CD4-positive, alpha-beta T cell treated with Interleukin-12 subunit alpha and Interleukin-12 subunit beta, for 1 hour (primary cell): ENCODE measurements at regions not wholly inside any gene's neighbourhood (a gene's known extent, or its start where the extent isn't known, plus 50 kb on each side); places are given as distances from the start of the nearest gene placed in this dataset.

ENCODE experiments used
- DNase-seq: peaks from one replicate; pipeline ENCODE4 v3.0.0-alpha.2; 2020

- no peak for DNase-seq
These were observed 100.1 kb downstream of the PDCL3 start for GRCh38 chr2:100662866-100663265.

DNA sequence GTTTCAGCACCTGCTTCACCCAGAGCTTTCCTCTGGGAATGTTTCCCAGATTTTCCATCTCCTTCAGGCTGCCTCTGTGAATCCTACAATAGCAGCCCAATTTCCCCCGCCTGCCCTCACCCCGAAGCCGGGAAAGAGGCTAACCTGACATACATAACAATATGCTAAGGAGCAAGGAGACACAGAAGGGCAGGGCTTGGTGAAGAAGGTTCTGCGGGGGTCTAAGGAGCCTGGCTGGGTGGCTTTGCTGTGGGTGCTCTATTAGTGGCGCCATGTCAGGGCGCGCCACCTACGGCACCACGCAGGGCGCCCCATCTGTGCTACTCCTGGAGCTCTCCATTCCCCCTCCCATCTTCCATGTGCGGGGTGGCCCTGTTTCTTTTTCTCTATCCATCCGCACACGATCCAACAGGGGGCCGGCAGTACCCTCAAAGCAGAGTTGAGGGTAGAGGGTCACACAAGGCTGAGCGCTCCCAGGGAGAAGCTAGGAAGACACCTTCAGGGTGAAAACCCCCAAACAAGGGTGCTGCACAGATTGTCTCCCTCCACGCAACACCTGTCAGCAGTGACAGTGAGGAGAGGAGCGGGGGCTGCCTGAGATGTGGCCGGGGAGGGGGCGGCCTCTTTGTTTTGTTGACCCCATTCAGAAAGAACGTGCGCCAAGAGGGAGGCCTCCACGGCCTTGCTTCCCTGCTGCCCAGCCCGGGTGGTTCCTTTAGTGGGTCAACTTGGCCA, 101.4 kb downstream of the PDCL3 start:
- DNase-seq = no peak

GRCh38 chr2:100664756-100665101, 101.9 kb downstream of the PDCL3 start:
- no peak for DNase-seq

DNA sequence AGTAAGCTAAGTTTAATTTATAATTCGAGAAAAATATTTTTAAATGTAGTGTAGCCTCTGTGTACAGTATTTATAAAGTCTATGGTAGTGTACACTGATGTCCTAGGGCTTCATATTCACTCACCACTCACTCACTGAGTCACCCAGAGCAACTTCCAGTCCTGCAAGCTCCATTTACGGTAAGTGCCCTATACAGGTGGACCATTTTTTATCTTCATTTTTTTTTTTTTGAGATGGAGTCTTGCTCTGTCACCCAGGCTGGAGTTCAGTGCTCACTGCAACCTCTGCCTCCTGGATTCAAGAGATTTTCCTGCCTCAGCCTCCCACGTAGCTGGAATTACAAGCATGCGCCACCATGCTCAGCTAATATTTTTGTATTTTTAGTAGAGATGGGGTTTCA, 104.2 kb downstream of the PDCL3 start:
- no peak for DNase-seq

- no peak for DNase-seq
These were observed 105.0 kb downstream of the PDCL3 start for GRCh38 chr2:100667801-100668200.

DNA sequence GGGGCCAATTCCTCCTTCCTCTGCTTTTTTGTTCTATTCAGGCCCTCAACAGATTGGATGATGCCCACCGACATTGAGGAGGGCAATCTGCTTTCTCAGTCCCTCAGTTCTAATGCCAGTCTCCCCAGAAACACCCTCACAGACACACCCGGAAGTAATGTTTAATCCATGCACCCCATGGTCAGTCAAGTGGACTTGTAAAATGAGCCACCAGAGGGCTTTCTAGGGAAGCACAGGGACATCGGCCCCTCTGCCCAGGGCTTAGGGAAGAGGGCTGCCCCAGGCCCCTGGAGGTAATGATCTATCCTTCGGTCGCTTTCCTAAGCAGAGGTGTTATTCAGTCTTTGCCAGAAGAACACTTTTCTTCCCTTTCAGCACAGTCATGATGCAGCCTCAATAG, 107.4 kb downstream of the PDCL3 start:
- no peak for DNase-seq

GRCh38 chr2:100673115-100673514, 110.3 kb downstream of the PDCL3 start:
- DNase-seq = no peak

GRCh38 chr2:100673691-100674485, 111.1 kb downstream of the PDCL3 start:
- no peak for DNase-seq

DNA sequence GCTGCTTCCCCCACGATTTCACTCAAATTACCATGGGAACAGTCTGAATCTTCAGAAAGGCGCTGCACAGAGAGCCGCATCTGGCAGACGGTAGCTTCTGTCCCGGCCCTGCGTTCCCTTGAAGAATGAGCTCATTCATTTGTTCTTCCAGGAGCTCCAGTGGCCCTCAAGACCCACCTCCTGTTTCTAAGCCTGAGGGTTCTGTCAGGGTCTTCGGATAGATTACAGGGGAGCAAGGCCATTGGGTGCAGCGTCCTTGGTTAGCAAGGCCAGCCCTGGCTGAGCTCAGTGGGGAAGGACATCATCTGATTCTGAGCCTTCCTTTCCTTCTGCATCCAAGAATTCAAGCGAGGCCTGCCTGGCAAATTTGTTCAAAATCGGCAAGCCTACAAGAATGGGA, 111.9 kb downstream of the PDCL3 start:
- DNase-seq = no peak

- DNase-seq = no peak
These were observed 112.6 kb downstream of the PDCL3 start for GRCh38 chr2:100675373-100675772.

DNA sequence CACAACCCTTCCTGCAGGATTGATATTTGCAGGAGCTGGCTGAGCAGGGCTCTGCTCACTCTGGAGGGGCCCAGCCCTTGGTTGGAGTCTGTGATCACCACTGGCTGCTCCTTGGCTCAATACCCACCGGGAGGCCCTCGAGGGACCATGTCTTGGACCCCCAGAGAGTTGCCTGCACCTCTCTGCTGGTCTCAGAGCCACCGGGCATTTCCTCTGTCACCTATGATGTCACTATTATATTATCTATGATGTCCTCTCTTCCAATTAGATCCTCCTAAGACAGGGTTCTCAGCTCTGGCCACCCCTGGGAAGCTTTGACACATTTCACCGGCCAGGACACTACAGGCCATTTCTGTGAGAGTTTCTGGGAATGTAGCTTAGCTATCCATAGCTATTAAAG, 113.1 kb downstream of the PDCL3 start:
- no peak for DNase-seq

GRCh38 chr2:100676346-100676745, 113.6 kb downstream of the PDCL3 start:
- DNase-seq = no peak

GRCh38 chr2:100677611-100678185, 114.9 kb downstream of the PDCL3 start:
- no peak for DNase-seq

GRCh38 chr2:100679211-100679610, 116.4 kb downstream of the PDCL3 start:
- DNase-seq = no peak

- no peak for DNase-seq
These were observed 119.7 kb downstream of the PDCL3 start for GRCh38 chr2:100682536-100682935.

DNA sequence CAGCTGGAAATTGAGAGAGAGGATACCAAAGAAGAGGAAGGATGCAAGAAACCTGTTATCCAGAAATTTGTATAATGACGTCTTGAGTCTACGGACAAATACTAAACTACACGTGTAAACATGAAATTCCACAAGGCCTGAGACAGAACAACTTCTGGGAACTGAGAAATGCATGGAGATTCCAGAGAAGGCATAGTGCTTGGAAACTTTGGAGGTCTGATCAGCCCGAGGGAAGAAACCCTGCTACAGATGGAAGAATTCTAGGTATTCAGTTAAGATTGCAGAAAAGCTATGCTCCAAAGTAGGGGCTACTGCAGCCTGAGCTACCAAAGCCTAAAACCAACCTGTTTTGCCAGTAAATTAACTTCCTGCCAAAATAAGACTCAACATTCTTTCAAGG, 120.4 kb downstream of the PDCL3 start:
- DNase-seq = no peak

- DNase-seq = no peak
These were observed 128.1 kb upstream of the NPAS2 start for GRCh38 chr2:100691846-100692245.

GRCh38 chr2:100692381-100692780, 127.6 kb upstream of the NPAS2 start:
- no peak for DNase-seq

DNA sequence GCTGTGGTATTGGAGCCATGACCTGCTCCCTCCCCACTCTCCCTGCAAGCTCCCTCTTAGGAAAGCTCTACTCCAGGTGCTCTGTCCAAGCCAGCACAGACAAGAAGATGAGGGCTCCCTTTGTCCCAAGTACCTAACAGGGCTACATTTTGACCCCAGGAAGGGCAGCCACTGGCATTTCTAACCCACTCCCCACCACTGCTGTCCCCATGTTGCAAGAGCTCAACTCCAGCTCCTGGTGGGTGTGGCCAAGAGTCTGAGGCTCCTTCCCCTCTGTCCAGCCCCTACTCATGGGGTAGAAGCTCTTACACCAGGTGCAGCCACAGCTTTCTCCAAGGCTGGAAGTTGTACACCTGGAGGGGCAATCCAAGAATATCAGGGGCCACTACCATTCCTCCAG, 127.0 kb upstream of the NPAS2 start:
- DNase-seq = no peak

DNA sequence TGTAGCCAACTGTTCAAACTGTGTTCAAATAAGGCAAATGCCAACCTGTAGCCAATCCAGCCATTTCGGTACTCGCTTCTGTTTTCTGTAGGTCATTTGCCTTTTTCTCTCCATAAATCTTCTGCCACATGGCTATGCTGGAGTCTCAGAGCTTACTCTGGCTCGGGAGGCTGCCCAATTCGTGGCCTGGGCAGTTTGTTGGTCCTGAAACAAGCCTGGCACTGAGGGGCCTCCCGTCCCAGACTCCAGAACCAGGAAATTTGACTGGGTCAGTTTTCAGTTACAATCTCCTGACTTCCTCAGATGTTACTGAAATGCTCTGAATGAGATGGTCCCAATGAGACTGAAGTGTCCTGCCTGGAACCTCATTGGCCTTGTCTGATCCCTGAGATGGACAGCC, 120.8 kb upstream of the NPAS2 start:
- DNase-seq = no peak

DNA sequence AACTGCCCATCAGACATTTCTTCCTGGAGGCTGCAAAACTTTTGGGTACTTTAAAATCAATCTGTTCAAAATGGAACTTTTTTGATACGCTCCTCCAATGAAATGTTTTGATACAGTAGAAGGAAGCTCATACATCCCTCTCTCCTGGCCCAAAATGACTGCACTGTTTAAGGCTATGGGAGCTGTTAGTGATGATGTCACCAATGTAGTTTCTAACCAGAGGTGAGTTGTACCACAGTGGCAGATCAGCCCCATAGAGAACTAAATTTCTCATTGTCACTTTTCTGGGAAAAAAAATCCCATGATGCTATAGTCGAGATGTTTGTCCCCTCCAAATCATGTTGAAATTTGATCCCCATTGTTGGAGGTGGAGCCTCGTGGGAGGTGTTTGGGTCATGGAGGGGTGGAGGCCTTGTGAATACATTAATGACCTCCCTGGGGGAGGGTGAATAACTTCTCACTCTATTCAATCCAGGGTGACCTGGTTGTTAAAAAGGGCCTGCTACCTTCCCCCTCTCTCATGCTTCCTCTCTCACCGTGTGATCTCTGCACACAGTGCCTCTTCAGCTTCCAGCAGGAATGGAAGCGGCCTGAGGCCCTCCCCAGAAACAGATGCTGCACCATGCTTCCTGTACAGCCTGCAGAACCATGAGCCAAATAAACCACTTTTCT, 117.4 kb upstream of the NPAS2 start:
- no peak for DNase-seq

GRCh38 chr2:100703213-100703612, 116.7 kb upstream of the NPAS2 start:
- DNase-seq = no peak

DNA sequence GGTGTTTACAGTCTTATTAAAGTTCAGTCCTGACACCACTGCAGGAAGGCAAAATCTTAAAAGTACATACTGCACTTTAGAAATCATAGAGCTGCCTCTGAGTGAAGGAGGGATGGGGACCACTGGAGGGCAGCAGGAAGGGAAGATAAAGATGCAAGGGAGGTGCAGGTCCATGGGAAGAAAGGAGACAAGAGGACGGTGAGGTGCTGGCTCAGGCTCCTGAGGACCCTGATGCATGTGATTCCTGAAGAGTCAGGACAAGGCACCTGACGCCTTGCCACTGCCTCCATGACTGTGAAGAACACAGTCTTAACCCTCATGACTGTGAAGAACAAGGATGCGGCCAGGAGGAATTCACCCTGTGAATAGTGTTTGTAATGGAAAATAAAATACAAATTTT, 116.2 kb upstream of the NPAS2 start:
- DNase-seq = no peak

- DNase-seq = no peak
These were observed 115.8 kb upstream of the NPAS2 start for GRCh38 chr2:100704156-100704555.
